ENCODE measurements at regions not wholly inside any gene's neighbourhood (a gene's known extent, or its start where the extent isn't known, plus 50 kb on each side); places are given as distances from the start of the nearest gene placed in this dataset.

- H3K9me2 ChIP-seq (replicated peaks; ENCODE audit: control insufficient read depth, low read length), result no peaks in the 10 kb centered on the region
- H3K4me2 ChIP-seq (ENCODE audit: low read length), result no peak overlapping the region
- H3K4me3 ChIP-seq (ENCODE audit: low read length), result no peak overlapping the region
- H4K20me1 ChIP-seq (ENCODE audit: control insufficient read depth, insufficient read depth, low read depth, low read length), result no peaks in the 10 kb centered on the region
- no peaks in the 10 kb centered on the region for H3F3A ChIP-seq (ENCODE audit: control insufficient read depth, insufficient read depth)
- no peak overlapping the region for H3K27ac ChIP-seq (ENCODE audit: low read depth, low read length)
- H3K79me2 ChIP-seq (ENCODE audit: control insufficient read depth, low read length), result no peaks in the 10 kb centered on the region
- no peaks in the 10 kb centered on the region for H3K9me3 ChIP-seq (ENCODE audit: control insufficient read depth, insufficient read depth, low read length)
- H3K27me3 ChIP-seq (ENCODE audit: control insufficient read depth, low read length), result 0 out of 2 replicates have a peak, but pooled peaks cover 4% of the 10 kb centered on the region
- no peaks in the 10 kb centered on the region for H3K4me1 ChIP-seq (ENCODE audit: control insufficient read depth, low read length)
- H3K36me3 ChIP-seq (ENCODE audit: control insufficient read depth, low read length), result no peaks in the 10 kb centered on the region
- TF ChIP-seq CTCF (IDR thresholded peaks at IDR 0.05; ENCODE audit: low read depth, low read length, poor library complexity, severe bottlenecking) (no peak), EZH2phosphoT487 (IDR thresholded peaks at IDR 0.05; ENCODE audit: borderline replicate concordance, low read length) (no peak)
Observed at GRCh38 chr4:127574643-127575042, 58.1 kb upstream of the INTU start.

- H3F3A ChIP-seq (ENCODE audit: control insufficient read depth, insufficient read depth), result no peaks in the 10 kb centered on the region
- no peak overlapping the region for H3K4me2 ChIP-seq (ENCODE audit: low read length)
- H3K27me3 ChIP-seq (ENCODE audit: control insufficient read depth, low read length), result 0 out of 2 replicates have a peak, but pooled peaks cover 4% of the 10 kb centered on the region
- TF ChIP-seq EZH2phosphoT487 (IDR thresholded peaks at IDR 0.05; ENCODE audit: borderline replicate concordance, low read length), result no peak
- TF ChIP-seq CTCF (IDR thresholded peaks at IDR 0.05; ENCODE audit: low read depth, low read length, poor library complexity, severe bottlenecking), result no peak
- H3K36me3 ChIP-seq (ENCODE audit: control insufficient read depth, low read length), result no peaks in the 10 kb centered on the region
- H4K20me1 ChIP-seq (ENCODE audit: control insufficient read depth, insufficient read depth, low read depth, low read length), result no peaks in the 10 kb centered on the region
- H3K79me2 ChIP-seq (ENCODE audit: control insufficient read depth, low read length), result no peaks in the 10 kb centered on the region
- H3K9me3 ChIP-seq (ENCODE audit: control insufficient read depth, insufficient read depth, low read length), result no peaks in the 10 kb centered on the region
- no peak overlapping the region for H3K27ac ChIP-seq (ENCODE audit: low read depth, low read length)
- H3K4me3 ChIP-seq (ENCODE audit: low read length), result no peak overlapping the region
- H3K4me1 ChIP-seq (ENCODE audit: control insufficient read depth, low read length), result no peaks in the 10 kb centered on the region
- no peaks in the 10 kb centered on the region for H3K9me2 ChIP-seq (replicated peaks; ENCODE audit: control insufficient read depth, low read length)
Observed at GRCh38 chr4:127575888-127576287, 56.9 kb upstream of the INTU start.

GRCh38 chr4:127578491-127578890 lies 54.3 kb upstream of the INTU start:
- Histone ChIP-seq H3K9me3 (ENCODE audit: control insufficient read depth, insufficient read depth, low read length) (no peaks in the 10 kb centered on the region), H3F3A (ENCODE audit: control insufficient read depth, insufficient read depth) (no peaks in the 10 kb centered on the region), H3K9me2 (replicated peaks; ENCODE audit: control insufficient read depth, low read length) (no peaks in the 10 kb centered on the region), H3K27ac (ENCODE audit: low read depth, low read length) (no peak overlapping the region), H3K4me1 (ENCODE audit: control insufficient read depth, low read length) (no peaks in the 10 kb centered on the region), H3K36me3 (ENCODE audit: control insufficient read depth, low read length) (no peaks in the 10 kb centered on the region), H3K27me3 (ENCODE audit: control insufficient read depth, low read length) (0 out of 2 replicates have a peak, but pooled peaks cover 4% of the 10 kb centered on the region), H3K4me2 (ENCODE audit: low read length) (no peak overlapping the region), H4K20me1 (ENCODE audit: control insufficient read depth, insufficient read depth, low read depth, low read length) (no peaks in the 10 kb centered on the region), H3K79me2 (ENCODE audit: control insufficient read depth, low read length) (no peaks in the 10 kb centered on the region), H3K4me3 (ENCODE audit: low read length) (no peak overlapping the region)
- TF ChIP-seq EZH2phosphoT487 (IDR thresholded peaks at IDR 0.05; ENCODE audit: borderline replicate concordance, low read length) (no peak), CTCF (IDR thresholded peaks at IDR 0.05; ENCODE audit: low read depth, low read length, poor library complexity, severe bottlenecking) (no peak)
